Adrenal gland (tissue), 9 donors: ENCODE measurements at regions not wholly inside any gene's neighbourhood (a gene's known extent, or its start where the extent isn't known, plus 50 kb on each side); places are given as distances from the start of the nearest gene placed in this dataset.
"Not testable (repeated sequence)": the region's sequence is repeated elsewhere in the genome, so short reads cannot be mapped to it uniquely, and the experiment has no call there.

Experiments used
- DNase-seq, 7 donors: peaks; one replicate each; pipeline ENCODE4 v3.0.0-alpha.2; 2019 to 2020
- H3K27ac ChIP-seq, 5 donors: fragments of 200-600 bp; sonication (generic) in 4 of 5; 1 replicate in 3 of 5; 2 replicates in 2 of 5; pipeline versions ENCODE4 v1.5.1 to v1.8.0; 2016 to 2020; ENCODE audit warnings: mild to moderate bottlenecking in 1 of 5
- H3K27me3 ChIP-seq: fragments of 200-600 bp; 2 replicates; pipeline ENCODE4 v1.8.0; 2021
- H3K36me3 ChIP-seq, 2 donors: fragments of 200-600 bp; replicated peaks in 1 of 2; 1 replicate in 1 of 2; 2 replicates in 1 of 2; pipeline versions ENCODE4 v1.5.1 to v1.8.0; 2018 to 2022
- H3K4me1 ChIP-seq, 2 donors: fragments of 200-600 bp; replicated peaks in 1 of 2; 1 replicate in 1 of 2; 2 replicates in 1 of 2; pipeline versions ENCODE4 v1.5.1 to v1.8.0; 2018 to 2021
- H3K4me3 ChIP-seq, 4 donors: fragments of 200-600 bp; sonication (generic) in 3 of 4; one replicate each; pipeline ENCODE4 v1.5.1; 2016 to 2018
- H3K9me3 ChIP-seq, 3 donors: fragments of 200-600 bp; sonication (generic) in 1 of 3; replicated peaks in 1 of 3; 1 replicate in 2 of 3; 2 replicates in 1 of 3; pipeline versions ENCODE4 v1.5.1 to v1.8.0; 2016 to 2021
- POLR2A ChIP-seq, 2 donors: fragments of 450-650 bp; IDR thresholded peaks; one replicate each; pipeline ENCODE4 v1.6.1; 2017; ENCODE audit warnings: antibody characterized with exemption in 2 of 2, mild to moderate bottlenecking in 2 of 2, moderate library complexity in 1 of 2
- whole genome bisulfite sequencing, 4 donors: extraction: QIAGEN DNeasy Blood & Tissue Kit in 2 of 4; methylation state at CpG; one replicate each; pipeline versions ENCODE4 v1.1.5 to v1.1.7; 2013 to 2017; 5-methylcytosine and 5-hydroxymethylcytosine counted together
- intact Hi-C, 2 donors: fragments of 100-400 bp; cut with DNase I; formaldehyde crosslinking; loops; one replicate each; pipeline versions ENCODE4 v1.14.1 to v1.15.0; 2022 to 2023
- TF ChIP-seq, protein P1 (sequence below), 6 experiments: fragments of 450-650 bp in 4 of 6; fragments of 200-600 bp in 2 of 6; sonication (generic) in 1 of 6; IDR thresholded peaks; 1 replicate in 5 of 6; 2 replicates in 1 of 6; pipeline versions ENCODE4 v1.5.1 to v1.8.0; 2016 to 2021; ENCODE audit warnings: antibody characterized with exemption in 6 of 6, mild to moderate bottlenecking in 2 of 6, moderate library complexity in 1 of 6
- donor health status: healthy with polysubstance abuse.
- donor health status: Bipolar disorder and iron deficiency.
- donor health status: DM: yes; HTN: yes; CAD: no.
- donor health status: DM: no; HTN: no; CAD: no.
- donor health status: DM: no; HTN: no; CAD: no.

DNA sequence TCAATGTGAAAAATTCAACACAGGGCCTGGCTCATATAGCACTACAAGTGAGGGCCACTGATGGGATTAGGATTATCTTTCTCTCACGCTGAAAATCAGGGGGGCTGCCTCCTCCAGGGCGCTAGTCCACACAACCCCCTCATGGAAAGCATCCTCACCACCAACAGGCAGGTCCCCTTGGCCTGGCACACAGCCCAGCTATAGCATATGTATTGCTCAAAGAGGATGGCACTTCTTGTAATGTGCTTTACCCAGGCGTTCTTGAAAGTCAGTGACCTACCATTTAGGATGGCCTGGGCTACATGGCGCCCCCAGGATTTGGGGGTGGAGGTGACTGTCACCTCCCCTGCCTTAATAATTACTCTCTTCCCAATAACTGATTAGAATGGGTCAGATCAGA is 71.0 kb upstream of the LSM6 start:
- 72 to 87% (median 76%) methylated on average over 4 of the region's 4 CpGs for WGBS, 4 donors

DNA sequence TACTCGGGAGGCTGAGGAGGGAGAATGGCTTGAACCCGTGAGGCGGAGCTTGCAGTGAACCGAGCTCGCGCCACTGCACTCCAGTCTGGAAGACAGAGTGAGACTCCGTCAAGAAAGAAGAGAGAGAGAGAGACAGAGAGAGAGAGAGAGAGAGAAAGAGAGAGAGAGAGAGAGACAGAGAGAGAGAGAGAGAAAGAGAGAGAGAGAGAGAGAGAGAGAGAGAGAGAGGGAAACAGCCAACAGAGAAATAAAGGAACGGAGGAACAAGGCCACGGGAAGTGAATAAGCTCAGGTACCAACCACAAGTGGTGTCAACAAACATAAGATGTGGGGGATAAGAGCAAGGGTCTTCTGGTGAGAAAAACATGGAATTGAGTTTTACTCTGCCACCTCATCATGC is 71.5 kb upstream of the LSM6 start:
- 89 to 91% (median 90%) methylated on average over 9 of the region's 9 CpGs for WGBS, 4 donors
- H3K27ac ChIP-seq, H3K4me3 ChIP-seq, H3K27me3 ChIP-seq, intact Hi-C loops, H3K4me1 ChIP-seq, H3K9me3 ChIP-seq, H3K36me3 ChIP-seq, DNase-seq: not testable (repeated sequence)

More for the DNA sequence above, 71.0 kb upstream of the LSM6 start:
- no peaks in the 10 kb centered on the region for H3K4me1 ChIP-seq
- DNase-seq, result no peak
- intact Hi-C loops, result no loop called here
- no peaks in the 10 kb centered on the region for H3K36me3 ChIP-seq
- H3K27me3 ChIP-seq, result no peaks in the 10 kb centered on the region
- H3K4me3 ChIP-seq, result no peak overlapping the region
- H3K27ac ChIP-seq, result no peak overlapping the region
- no peaks in the 10 kb centered on the region for H3K9me3 ChIP-seq
- no peak for TF ChIP-seq POLR2A (IDR thresholded peaks at IDR 0.05)
- TF ChIP-seq, protein P1, sequence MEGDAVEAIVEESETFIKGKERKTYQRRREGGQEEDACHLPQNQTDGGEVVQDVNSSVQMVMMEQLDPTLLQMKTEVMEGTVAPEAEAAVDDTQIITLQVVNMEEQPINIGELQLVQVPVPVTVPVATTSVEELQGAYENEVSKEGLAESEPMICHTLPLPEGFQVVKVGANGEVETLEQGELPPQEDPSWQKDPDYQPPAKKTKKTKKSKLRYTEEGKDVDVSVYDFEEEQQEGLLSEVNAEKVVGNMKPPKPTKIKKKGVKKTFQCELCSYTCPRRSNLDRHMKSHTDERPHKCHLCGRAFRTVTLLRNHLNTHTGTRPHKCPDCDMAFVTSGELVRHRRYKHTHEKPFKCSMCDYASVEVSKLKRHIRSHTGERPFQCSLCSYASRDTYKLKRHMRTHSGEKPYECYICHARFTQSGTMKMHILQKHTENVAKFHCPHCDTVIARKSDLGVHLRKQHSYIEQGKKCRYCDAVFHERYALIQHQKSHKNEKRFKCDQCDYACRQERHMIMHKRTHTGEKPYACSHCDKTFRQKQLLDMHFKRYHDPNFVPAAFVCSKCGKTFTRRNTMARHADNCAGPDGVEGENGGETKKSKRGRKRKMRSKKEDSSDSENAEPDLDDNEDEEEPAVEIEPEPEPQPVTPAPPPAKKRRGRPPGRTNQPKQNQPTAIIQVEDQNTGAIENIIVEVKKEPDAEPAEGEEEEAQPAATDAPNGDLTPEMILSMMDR (IDR thresholded peaks at IDR 0.05), result no peak

DNA sequence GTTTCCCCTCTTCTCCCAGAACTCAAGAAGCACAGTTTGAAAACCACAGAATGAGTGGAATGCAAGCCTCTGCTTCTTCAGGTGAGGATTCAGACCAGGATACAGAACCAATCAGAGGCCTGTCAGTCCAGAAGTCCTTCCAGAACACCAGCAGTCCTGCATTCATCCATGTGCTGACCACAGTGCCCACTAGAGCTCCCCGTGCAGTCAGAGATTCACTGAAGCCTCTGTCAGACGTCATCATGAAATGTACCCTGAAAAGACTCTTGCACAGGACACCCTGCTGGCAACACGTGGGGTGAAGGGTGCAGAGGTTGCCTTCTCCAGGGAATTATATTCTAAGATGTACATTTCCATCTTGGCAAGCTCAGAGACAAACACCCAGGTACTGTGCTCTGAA is 75.9 kb upstream of the LSM6 start:
- 67 to 83% (median 76%) methylated on average over 2 to 3 of the region's 3 CpGs for WGBS, 4 donors
- intact Hi-C loops, result loop anchor here in 1 of 2 donors (10.0 kb wide), 1 partner anchor 815 kb away; no protein-coding TSS in a partner anchor

DNA sequence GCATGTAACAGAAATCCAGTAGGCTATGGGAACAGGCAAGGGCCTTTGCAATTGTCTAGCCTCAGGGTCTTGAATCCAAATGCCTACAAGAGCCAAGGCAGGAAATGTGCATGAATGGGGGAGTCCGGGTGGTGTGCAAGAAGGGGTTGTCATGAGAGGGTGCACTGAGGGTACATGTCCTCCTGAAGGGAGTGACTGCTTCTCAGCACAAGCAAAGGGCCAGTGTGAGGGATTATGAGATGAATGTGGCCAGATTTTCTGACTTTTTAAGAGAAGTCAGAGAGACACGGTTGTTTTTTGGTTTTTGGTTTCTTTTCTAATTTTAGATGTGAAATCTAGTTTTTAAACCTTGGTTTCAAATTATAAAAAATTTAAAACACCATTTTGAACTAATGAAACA is 76.5 kb upstream of the LSM6 start:
- Histone ChIP-seq H3K27ac (no peak overlapping the region), H3K4me3 (no peak overlapping the region), H3K36me3 (no peaks in the 10 kb centered on the region), H3K27me3 (no peaks in the 10 kb centered on the region), H3K9me3 (no peaks in the 10 kb centered on the region), H3K4me1 (no peaks in the 10 kb centered on the region)
- intact Hi-C loops, result loop anchor here in 1 of 2 donors (10.0 kb wide), 1 partner anchor 816 kb away; no protein-coding TSS in a partner anchor
- 82 to 90% (median 85%) methylated on average over 2 of the region's 2 CpGs for WGBS, 4 donors
- TF ChIP-seq, protein P1 (IDR thresholded peaks at IDR 0.05), result no peak
- no peak for DNase-seq

More for the DNA sequence above, 75.9 kb upstream of the LSM6 start:
- H3K27me3 ChIP-seq, result no peaks in the 10 kb centered on the region
- no peak overlapping the region for H3K27ac ChIP-seq
- H3K9me3 ChIP-seq, result no peaks in the 10 kb centered on the region
- DNase-seq, result no peak
- no peaks in the 10 kb centered on the region for H3K4me1 ChIP-seq
- H3K36me3 ChIP-seq, result no peaks in the 10 kb centered on the region
- H3K4me3 ChIP-seq, result no peak overlapping the region
- TF ChIP-seq, protein P1 (IDR thresholded peaks at IDR 0.05), result no peak
- TF ChIP-seq POLR2A (IDR thresholded peaks at IDR 0.05), result no peak

DNA sequence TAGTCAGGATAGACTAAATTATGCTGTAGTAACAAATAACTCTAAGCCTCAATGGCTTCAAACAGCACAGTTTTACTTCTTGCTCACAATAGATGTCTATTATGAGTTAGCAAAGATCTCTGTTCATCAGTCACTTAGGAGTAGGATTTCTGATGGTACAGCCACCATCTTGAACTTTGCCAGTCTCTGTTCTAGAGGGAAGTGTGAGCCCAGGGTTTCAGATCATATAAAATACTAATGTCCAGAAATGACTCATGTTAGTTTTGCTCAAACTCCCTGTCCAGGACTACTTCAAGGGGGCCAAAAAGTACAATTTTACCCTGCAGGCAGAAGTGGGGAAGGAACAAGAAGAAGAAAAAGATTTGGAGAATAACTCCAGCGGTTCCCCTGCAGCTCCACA is 77.1 kb upstream of the LSM6 start:
- WGBS, 4 donors, result 92 to 100% (median 97%) methylated on average over 1 of the region's 1 CpG
- Histone ChIP-seq H3K9me3 (no peaks in the 10 kb centered on the region), H3K4me3 (no peak overlapping the region), H3K27me3 (no peaks in the 10 kb centered on the region), H3K4me1 (no peaks in the 10 kb centered on the region), H3K36me3 (no peaks in the 10 kb centered on the region), H3K27ac (no peak overlapping the region)
- TF ChIP-seq, protein P1 (IDR thresholded peaks at IDR 0.05), result no peak
- TF ChIP-seq POLR2A (IDR thresholded peaks at IDR 0.05), result no peak
- intact Hi-C loops, result loop anchor here in 1 of 2 donors (10.0 kb wide), 1 partner anchor 816 kb away; no protein-coding TSS in a partner anchor
- DNase-seq, result no peak
